Gastroesophageal sphincter (tissue), 4 donors: ENCODE measurements at regions not wholly inside any gene's neighbourhood (a gene's known extent, or its start where the extent isn't known, plus 50 kb on each side); places are given as distances from the start of the nearest gene placed in this dataset.

ENCODE experiments used
- ATAC-seq: fragments of 150-250 bp; one replicate; pipeline ENCODE4 v1.9.1; 2016; ENCODE audit warnings: mild to moderate bottlenecking, moderate library complexity
- H3K27ac ChIP-seq, 4 donors: fragments of 200-600 bp; sonication (generic) in 3 of 4; 1 replicate in 3 of 4; 2 replicates in 1 of 4; pipeline ENCODE4 v1.5.1; 2016 to 2019
- H3K27me3 ChIP-seq: fragments of 200-600 bp; sonication (generic); one replicate; pipeline ENCODE4 v1.5.1; 2019
- H3K36me3 ChIP-seq, 2 donors: fragments of 200-600 bp; sonication (generic); one replicate each; pipeline ENCODE4 v1.5.1; 2019; ENCODE audit warnings: control low read depth in 1 of 2
- H3K4me1 ChIP-seq, 3 donors: fragments of 200-600 bp; sonication (generic); 1 replicate in 2 of 3; 2 replicates in 1 of 3; pipeline ENCODE4 v1.5.1; 2016 to 2019; ENCODE audit warnings: control low read depth in 2 of 3
- H3K4me3 ChIP-seq, 2 donors: fragments of 200-600 bp; sonication (generic); one replicate each; pipeline ENCODE4 v1.5.1; 2019; ENCODE audit warnings: mild to moderate bottlenecking in 1 of 2, moderate library complexity in 1 of 2
- H3K9me3 ChIP-seq, 3 donors: fragments of 200-600 bp; sonication (generic); one replicate each; pipeline ENCODE4 v1.5.1; 2017 to 2019; ENCODE audit warnings: control low read depth in 2 of 3
- CTCF ChIP-seq, 4 experiments: fragments of 200-600 bp in 2 of 4; fragments of 450-650 bp in 2 of 4; sonication (generic) in 1 of 4; IDR thresholded peaks; one replicate each; pipeline ENCODE4 v1.5.1; 2017 to 2019; ENCODE audit warnings: antibody characterized with exemption in 4 of 4, mild to moderate bottlenecking in 2 of 4, moderate library complexity in 2 of 4
- EP300 ChIP-seq: sonication (generic); formaldehyde crosslinking; IDR thresholded peaks from one replicate; pipeline ENCODE4 v1.6.1; 2017; ENCODE audit warnings: antibody characterized with exemption, mild to moderate bottlenecking
- POLR2A ChIP-seq, 2 donors: fragments of 450-650 bp; IDR thresholded peaks; one replicate each; pipeline ENCODE4 v1.6.1; 2017; ENCODE audit warnings: antibody characterized with exemption in 2 of 2, mild to moderate bottlenecking in 2 of 2, moderate library complexity in 1 of 2
- POLR2AphosphoS5 ChIP-seq: sonication (generic); formaldehyde crosslinking; IDR thresholded peaks from one replicate; pipeline ENCODE4 v1.6.1; 2017; ENCODE audit warnings: antibody characterized with exemption
- WGBS, 2 donors: methylation state at CpG; one replicate each; pipeline ENCODE4 v1.1.5; 2018; ENCODE audit warnings: low coverage in 1 of 2; 5-methylcytosine and 5-hydroxymethylcytosine counted together

GRCh38 chr4:133464311-133464710 is 315.2 kb downstream of the PCDH10 start:
- Histone ChIP-seq H3K27ac (no peak overlapping the region), H3K36me3 (no peaks in the 10 kb centered on the region), H3K27me3 (no peaks in the 10 kb centered on the region), H3K4me1 (no peaks in the 10 kb centered on the region), H3K9me3 (no peaks in the 10 kb centered on the region), H3K4me3 (no peak overlapping the region)
- no peak for ATAC-seq
- WGBS, 2 donors, result 80% methylated on average over 4 of the region's 4 CpGs; no CpG with 5 or more reads in 1 of the 2 donors
- TF ChIP-seq EP300 (no peak), CTCF (IDR thresholded peaks at IDR 0.05) (no peak), POLR2AphosphoS5 (no peak), POLR2A (IDR thresholded peaks at IDR 0.05) (no peak)

DNA sequence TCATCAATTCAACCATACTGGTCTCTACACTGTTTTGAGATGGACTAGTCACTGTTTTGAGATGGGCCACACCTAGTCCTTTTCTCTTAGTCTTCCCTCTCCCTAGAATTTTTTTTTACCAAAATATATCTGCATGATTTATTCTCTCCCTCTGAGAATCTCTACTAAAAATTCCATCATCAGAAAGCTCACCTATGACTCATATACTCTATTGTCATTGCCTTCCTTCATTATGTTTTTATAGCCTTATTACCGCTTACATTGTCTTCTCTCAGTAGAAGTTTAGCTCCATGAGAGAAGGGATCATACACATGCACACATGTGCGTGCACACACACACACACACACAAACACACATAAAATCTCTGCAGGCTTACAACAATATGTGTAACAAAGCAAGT is 303.6 kb downstream of the PCDH10 start:
- Histone ChIP-seq H3K4me1 (no peaks in the 10 kb centered on the region), H3K36me3 (no peaks in the 10 kb centered on the region), H3K4me3 (no peak overlapping the region), H3K27me3 (no peaks in the 10 kb centered on the region), H3K27ac (no peak overlapping the region), H3K9me3 (no peaks in the 10 kb centered on the region)
- 100% methylated on average over 2 of the region's 2 CpGs for WGBS, 2 donors
- ATAC-seq, result no peak
- TF ChIP-seq POLR2AphosphoS5, result no peak

DNA sequence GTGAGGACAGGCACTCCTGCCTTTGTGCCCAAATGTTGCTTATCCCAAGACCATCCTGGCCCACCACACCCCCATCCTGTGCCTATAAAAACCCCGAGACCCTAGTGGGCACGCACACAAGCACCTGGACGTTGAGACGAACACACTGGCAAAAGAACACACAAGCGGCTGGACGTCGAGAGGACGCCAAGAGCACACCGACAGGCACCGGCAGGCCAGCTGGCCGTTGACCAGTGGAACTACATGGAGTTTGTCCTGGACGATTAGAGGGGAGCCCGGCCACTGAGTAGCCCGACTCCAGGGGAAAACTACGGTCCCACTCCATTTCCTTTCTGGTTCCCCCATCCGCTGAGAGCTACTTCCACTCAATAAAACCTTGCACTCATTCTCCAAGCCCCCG is 301.7 kb downstream of the PCDH10 start:
- WGBS, 2 donors, result 100% methylated on average over 5 of the region's 17 CpGs; no CpG with 5 or more reads in 1 of the 2 donors
- Histone ChIP-seq H3K27ac (no peak overlapping the region), H3K9me3 (no peaks in the 10 kb centered on the region), H3K4me1 (no peaks in the 10 kb centered on the region), H3K27me3 (no peaks in the 10 kb centered on the region), H3K36me3 (no peaks in the 10 kb centered on the region), H3K4me3 (no peak overlapping the region)
- no peak for ATAC-seq
- TF ChIP-seq CTCF (IDR thresholded peaks at IDR 0.05) (no peak), POLR2AphosphoS5 (no peak), POLR2A (IDR thresholded peaks at IDR 0.05) (no peak), EP300 (no peak)

GRCh38 chr4:133440404-133440803 is 291.3 kb downstream of the PCDH10 start:
- H3K36me3 ChIP-seq, result no peaks in the 10 kb centered on the region
- TF ChIP-seq CTCF (IDR thresholded peaks at IDR 0.05), result no peak
- no peak for TF ChIP-seq POLR2AphosphoS5
- no peak for TF ChIP-seq POLR2A (IDR thresholded peaks at IDR 0.05)

GRCh38 chr4:133439830-133440229 is 290.7 kb downstream of the PCDH10 start:
- TF ChIP-seq CTCF (IDR thresholded peaks at IDR 0.05) (no peak), EP300 (no peak)
- 89 to 93% methylated on average over 1 to 2 of the region's 2 CpGs for WGBS, 2 donors
- no peak overlapping the region for H3K4me3 ChIP-seq
- no peaks in the 10 kb centered on the region for H3K36me3 ChIP-seq
- ATAC-seq, result no peak
- H3K27ac ChIP-seq, result no peak overlapping the region
- H3K27me3 ChIP-seq, result no peaks in the 10 kb centered on the region
- H3K9me3 ChIP-seq, result no peaks in the 10 kb centered on the region
- no peaks in the 10 kb centered on the region for H3K4me1 ChIP-seq

More at GRCh38 chr4:133440404-133440803, 291.3 kb downstream of the PCDH10 start:
- Histone ChIP-seq H3K9me3 (no peaks in the 10 kb centered on the region), H3K27ac (no peak overlapping the region), H3K4me1 (no peaks in the 10 kb centered on the region), H3K4me3 (no peak overlapping the region), H3K27me3 (no peaks in the 10 kb centered on the region)
- no peak for ATAC-seq

GRCh38 chr4:133424605-133425004 is 275.5 kb downstream of the PCDH10 start:
- no peak for TF ChIP-seq CTCF (IDR thresholded peaks at IDR 0.05)
- TF ChIP-seq POLR2AphosphoS5, result no peak
- TF ChIP-seq EP300, result no peak
- no peak for TF ChIP-seq POLR2A (IDR thresholded peaks at IDR 0.05)
- ATAC-seq, result no peak
- H3K27ac ChIP-seq, result no peak overlapping the region
- H3K4me3 ChIP-seq, result no peak overlapping the region
- H3K9me3 ChIP-seq, result no peaks in the 10 kb centered on the region
- H3K27me3 ChIP-seq, result no peaks in the 10 kb centered on the region
- WGBS, 2 donors, result 27 to 68% methylated on average over 2 to 4 of the region's 4 CpGs
- H3K4me1 ChIP-seq, result no peaks in the 10 kb centered on the region
- H3K36me3 ChIP-seq, result no peaks in the 10 kb centered on the region
